GM10248 (cell line): ENCODE measurements at regions not wholly inside any gene's neighbourhood (a gene's known extent, or its start where the extent isn't known, plus 50 kb on each side); places are given as distances from the start of the nearest gene placed in this dataset.

Experiments used
- CTCF ChIA-PET: fragments of 300-600 bp; sonication (Branson Sonifier 250); formaldehyde crosslinking; extraction: SDS; loops from one replicate; lab custom pipeline; 2021; ENCODE audit warnings: antibody characterized with exemption; lab: Yijun Ruan, JAX
- POLR2A ChIA-PET: fragments of 350-650 bp; sonication (Branson Sonifier 250); formaldehyde crosslinking; extraction: SDS; loops from one replicate; lab custom pipeline; 2020; ENCODE audit warnings: antibody characterized with exemption; lab: Yijun Ruan, JAX
- DNase-seq: peaks from one replicate; pipeline ENCODE4 v3.0.0; 2012; ENCODE audit errors: extremely low spot score
- TF ChIP-seq, protein P1 (sequence below): IDR thresholded peaks from 2 replicates; pipeline ENCODE4 v1.5.1; 2012; ENCODE audit warnings: mild to moderate bottlenecking, low read depth; ENCODE audit errors: extremely low read depth, missing control alignments, control extremely low read depth

DNA sequence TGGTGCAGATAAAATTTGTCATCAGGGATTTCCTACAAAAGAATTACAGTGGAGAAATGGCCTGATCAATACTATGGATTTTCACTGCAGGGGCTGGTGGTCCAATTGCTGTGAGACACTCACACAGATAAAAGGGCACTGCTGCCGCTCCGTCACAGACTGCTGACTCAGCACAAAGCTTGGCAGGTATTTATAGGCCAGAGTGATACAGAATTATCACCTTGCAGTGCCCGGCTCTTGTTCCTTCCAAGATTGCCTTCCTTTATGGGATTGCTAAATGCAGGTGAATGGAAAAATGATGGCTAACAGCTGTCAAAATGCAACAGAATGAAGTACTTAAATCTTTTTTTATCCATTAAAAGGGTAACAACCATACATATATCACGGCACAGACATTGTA lies 247.8 kb upstream of the ZFP64 start:
- CTCF ChIA-PET, result no interaction called here

DNA sequence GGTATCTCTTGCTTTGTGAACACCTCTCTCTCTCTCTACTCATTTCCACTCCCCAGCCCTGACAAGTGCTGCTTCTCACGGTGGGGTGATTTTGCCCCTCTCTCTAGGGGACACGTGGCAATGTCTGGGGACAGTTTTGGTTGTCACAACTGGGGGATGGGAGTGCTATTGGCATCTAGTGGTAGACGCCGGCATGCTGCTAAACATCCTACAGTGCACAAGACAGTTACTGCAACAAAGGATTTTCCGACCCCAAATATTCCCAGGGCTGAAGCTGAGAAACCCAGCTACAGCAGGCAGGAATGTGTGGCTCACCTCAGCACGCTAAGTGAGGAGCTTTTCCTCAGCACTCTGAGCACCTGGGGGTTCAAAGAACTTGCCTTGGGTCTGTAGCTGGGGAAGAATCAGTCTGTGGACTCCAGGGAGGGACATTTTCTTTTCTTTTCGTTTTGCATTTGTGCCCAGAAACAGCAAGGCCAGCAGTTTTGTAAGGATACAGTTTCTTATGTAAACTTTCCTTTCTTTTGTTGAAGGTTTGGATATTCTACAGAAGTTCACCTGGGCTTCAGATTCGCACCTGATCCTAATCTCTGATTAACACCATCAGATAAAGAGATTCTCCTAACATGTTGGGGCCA lies 246.9 kb upstream of the ZFP64 start:
- ChIA-PET POLR2A (no interaction called here), CTCF (no interaction called here)
- no peak for DNase-seq
- TF ChIP-seq, protein P1, sequence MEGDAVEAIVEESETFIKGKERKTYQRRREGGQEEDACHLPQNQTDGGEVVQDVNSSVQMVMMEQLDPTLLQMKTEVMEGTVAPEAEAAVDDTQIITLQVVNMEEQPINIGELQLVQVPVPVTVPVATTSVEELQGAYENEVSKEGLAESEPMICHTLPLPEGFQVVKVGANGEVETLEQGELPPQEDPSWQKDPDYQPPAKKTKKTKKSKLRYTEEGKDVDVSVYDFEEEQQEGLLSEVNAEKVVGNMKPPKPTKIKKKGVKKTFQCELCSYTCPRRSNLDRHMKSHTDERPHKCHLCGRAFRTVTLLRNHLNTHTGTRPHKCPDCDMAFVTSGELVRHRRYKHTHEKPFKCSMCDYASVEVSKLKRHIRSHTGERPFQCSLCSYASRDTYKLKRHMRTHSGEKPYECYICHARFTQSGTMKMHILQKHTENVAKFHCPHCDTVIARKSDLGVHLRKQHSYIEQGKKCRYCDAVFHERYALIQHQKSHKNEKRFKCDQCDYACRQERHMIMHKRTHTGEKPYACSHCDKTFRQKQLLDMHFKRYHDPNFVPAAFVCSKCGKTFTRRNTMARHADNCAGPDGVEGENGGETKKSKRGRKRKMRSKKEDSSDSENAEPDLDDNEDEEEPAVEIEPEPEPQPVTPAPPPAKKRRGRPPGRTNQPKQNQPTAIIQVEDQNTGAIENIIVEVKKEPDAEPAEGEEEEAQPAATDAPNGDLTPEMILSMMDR, result no peak

More for the DNA sequence above, 247.8 kb upstream of the ZFP64 start:
- POLR2A ChIA-PET, result no interaction called here
- no peak for DNase-seq
- TF ChIP-seq, protein P1, result no peak

DNA sequence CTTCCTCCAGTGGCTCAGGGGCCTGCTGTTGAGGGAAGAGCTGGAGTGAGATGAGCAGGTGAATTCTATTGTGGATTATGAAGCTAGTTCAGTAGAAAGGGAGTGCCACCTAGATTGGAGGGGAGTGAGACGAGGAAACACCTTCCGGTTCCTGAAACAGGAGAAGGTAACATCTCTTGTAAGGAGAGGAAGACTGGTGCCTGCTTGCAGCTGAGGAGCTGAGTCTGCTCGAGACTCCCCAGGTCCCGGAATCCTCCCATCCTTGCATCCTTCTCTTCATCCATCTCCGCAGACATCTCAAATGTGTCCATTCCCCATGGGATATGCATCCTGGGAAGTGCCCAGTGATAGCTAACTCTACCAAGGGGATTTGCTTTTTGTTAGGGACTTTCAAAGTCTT lies 242.9 kb upstream of the ZFP64 start:
- TF ChIP-seq, protein P1, result no peak
- DNase-seq, result no peak
- ChIA-PET CTCF (interaction anchor here (1.0 to 1.6 kb wide), 2 partner anchors 13 to 83 kb away, joined by 3 to 4 read pairs; no protein-coding TSS in a partner anchor), POLR2A (no interaction called here)

DNA sequence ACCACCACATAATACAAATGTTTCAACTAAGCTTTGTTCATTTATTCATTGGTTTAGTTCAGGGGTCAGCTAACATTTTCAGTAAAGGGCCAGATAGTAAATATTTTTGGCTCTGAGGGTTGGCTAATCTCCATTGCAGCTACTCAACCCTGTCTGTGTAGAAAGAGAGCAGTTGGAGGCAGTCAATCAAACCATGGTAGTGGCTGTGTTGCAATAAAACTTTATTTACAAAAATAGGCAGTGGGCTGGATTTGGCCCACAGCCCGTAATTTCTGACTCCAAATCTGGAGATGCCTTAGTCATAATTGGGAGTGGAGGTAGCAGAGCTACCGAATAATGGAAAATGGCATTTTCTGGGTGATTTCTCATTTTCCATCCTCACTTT lies 242.5 kb upstream of the ZFP64 start:
- CTCF ChIA-PET, result interaction anchor here (1.0 to 1.6 kb wide), 2 partner anchors 14 to 83 kb away, joined by 3 to 4 read pairs; no protein-coding TSS in a partner anchor
- POLR2A ChIA-PET, result no interaction called here
- no peak for DNase-seq
- TF ChIP-seq, protein P1, result no peak

DNA sequence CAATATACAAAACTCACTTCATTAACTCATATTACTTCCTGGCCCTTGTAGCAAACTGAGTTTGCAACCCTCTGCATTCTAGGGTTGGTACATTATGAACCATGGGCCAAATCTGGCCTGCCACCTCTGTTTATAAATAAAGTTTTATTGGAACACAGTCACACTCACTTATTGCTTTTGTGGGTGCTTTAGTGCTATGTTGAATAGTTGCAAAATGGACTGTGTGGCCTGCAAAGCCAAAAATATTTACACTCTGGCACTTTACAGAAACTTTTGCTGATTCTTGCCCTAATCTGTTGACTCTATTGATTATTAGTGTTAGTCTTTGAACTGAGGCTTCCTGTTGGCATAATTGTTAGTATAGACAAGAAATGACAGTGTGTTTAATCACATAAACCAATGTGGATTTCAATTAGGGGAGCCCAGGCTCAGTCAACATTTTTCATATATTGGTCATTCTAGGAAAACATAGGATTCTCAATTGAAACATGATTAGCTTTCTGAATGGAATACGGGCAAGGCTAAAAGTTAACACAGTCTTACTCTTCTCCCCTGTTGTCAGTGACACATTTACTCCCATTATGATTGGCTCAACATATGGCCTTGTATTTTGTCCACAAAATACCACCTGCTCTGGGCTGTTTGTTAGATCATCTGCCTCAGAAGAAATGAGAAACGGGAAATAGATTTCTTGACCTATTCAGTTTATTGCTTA lies 241.9 kb upstream of the ZFP64 start:
- POLR2A ChIA-PET, result no interaction called here
- no peak for DNase-seq
- TF ChIP-seq, protein P1, result no peak
- CTCF ChIA-PET, result interaction anchor here (1.6 kb wide), 1 partner anchor 14 kb away, joined by 4 read pairs; no protein-coding TSS in a partner anchor

DNA sequence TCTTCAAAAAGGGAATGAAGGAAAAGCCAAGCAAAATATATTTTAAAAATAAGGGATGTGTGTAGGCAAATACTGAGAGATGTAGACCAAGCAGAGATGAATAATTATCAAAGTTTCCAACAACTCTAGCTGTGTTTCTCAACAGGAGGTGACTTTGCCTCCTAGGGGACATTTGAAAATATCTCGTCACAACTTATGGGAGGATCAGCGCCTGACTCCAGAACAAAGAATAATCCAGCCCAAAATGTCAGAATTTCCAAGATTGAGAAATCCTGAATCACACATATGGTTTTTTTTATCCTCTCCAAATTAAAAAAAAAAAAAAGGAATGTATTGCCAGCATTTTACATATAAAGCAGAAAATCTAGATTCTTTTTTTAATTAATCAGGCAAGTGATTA lies 241.2 kb upstream of the ZFP64 start:
- CTCF ChIA-PET, result no interaction called here
- no peak for DNase-seq
- POLR2A ChIA-PET, result no interaction called here
- TF ChIP-seq, protein P1, result no peak
